ENCODE measurements at regions not wholly inside any gene's neighbourhood (a gene's known extent, or its start where the extent isn't known, plus 50 kb on each side); places are given as distances from the start of the nearest gene placed in this dataset.
"Not testable (repeated sequence)": the region's sequence is repeated elsewhere in the genome, so short reads cannot be mapped to it uniquely, and the experiment has no call there.

DNA sequence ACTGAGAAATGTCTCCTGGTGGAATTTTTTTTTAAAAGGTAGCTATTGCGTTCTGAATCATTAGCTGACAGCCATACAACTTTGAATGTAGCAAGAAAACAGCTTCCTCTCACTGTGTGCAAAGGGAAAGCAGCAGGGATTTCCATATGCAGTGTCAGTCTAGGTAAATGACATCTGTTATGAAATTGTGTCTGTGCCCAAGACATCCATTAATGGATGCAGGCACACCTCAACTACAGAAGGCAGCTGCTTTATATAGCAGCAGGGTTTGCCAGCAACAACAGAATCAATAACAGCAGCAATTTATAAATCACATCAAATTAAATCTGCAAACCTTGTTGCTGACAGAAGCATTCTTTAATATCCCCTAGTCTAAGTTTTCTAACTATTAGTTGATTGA lies 745.3 kb upstream of the RAG2 start:
- DNase-seq (ENCODE audit: low read depth, low spot score) = no peak

DNA sequence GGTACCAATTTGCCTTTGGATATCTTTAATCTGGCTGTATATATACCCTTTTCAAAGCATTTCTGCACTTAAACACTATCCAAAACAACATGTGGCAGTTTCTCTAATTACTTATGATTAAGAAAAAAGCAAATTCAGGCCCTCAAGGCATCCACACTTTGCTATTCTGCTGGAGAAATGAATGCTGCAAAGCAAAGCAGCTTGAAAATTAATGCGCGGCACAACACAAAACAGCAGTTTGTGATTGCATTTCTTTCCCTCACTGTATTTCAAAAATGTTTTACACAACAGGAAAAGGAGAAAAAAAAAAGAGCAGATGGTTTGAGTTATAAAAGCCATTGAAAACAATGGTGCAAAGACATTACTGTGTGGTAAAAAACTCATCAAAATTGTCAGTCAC lies 738.4 kb upstream of the RAG2 start:
- DNase-seq (ENCODE audit: low read depth, low spot score) = no peak

DNA sequence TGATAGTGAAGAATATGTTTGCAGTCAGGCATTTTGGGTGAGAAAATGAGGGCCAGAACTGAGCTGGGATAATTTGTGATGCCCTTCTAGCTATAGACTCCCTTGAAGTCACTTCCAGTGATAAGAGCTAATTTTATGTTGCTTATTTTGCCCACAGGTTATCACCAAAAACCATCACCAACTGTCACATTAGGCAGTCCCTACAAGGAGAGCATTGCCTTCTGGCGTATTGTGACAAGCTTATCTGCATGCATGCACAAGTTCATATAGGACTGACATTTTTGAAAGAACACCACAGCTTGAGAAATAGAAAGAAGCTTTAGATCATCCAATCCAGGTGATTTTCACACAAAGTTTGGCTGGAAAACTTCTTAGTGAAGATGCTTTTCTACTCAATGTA lies 735.3 kb upstream of the RAG2 start:
- no peak for DNase-seq (ENCODE audit: low read depth, low spot score)

DNA sequence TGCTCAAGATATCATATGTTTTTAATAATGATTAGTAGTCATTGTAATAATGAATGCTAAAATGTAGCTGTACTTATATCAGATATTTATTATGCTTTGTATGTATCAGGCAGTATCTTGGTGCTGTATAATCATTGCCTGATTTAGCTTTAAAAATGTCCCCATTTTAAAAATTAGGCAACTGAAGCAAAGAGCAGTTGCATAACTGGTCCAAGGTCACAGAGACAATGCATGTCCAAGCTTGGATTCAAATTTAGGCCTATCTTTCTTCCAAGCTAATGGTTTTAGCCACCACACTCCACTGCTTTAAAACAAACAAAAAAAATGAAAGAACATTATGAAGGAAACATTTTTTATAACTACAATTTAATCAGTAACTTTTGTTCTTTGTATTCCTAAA lies 725.8 kb upstream of the RAG2 start:
- DNase-seq (ENCODE audit: low read depth, low spot score) = no peak

DNA sequence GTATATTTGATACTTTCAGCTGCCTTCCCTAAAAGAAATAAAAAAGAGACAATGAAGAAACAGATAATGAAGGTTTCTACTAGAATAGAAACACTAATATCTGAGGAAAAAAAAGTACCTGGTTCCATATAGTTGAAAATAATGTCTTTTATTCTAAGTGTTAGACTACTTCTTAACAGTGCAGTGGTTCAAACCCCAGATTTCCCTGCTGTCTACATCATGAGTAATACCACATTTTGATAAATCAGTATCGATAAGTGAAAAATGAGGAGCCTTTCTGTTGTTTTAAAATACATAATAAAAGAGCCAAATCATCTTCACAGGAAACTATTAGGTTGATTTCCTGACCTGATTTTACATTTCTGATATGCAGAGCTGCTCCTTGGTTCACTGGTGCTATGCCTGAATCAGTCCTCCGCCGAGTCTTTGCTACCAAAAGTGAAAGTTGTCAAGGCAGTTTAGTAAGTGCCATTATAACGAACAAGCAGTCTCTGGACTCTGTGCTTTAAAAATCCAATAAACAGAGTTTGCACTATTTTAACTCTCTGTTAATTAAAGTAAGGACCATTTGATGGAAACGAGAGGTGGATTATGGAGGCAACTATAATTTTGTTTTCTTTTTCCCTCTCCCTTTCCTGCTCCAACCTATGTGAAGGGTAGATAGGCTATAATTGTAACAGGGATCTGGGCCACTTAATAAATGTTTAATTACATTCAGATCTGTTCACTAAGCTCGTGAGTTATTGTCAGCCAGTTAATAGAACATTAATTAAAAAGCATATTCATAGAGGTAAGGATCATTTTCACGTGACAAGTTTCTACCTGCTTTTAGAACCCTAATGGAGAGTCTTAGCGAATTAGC lies 724.5 kb upstream of the RAG2 start:
- DNase-seq (ENCODE audit: low read depth, low spot score) = no peak

DNA sequence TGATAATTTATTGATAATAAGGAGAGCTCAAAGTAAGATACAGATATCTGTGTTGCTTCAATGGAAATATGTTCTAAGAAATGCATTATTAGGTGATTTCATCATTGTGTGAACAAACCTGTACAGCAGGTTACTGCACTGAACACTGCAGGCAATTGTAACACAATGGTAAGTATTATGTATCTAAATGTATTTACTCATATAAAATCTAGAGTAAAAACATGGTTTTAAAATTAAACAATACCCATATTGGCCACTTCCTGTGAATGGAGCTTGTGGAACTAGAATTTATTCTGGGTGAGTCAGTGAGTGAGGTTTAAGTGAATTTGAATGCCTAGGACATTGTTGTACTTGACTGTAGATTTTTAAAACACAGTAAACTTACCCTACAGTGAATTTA lies 722.9 kb upstream of the RAG2 start:
- DNase-seq (ENCODE audit: low read depth, low spot score) = no peak

DNA sequence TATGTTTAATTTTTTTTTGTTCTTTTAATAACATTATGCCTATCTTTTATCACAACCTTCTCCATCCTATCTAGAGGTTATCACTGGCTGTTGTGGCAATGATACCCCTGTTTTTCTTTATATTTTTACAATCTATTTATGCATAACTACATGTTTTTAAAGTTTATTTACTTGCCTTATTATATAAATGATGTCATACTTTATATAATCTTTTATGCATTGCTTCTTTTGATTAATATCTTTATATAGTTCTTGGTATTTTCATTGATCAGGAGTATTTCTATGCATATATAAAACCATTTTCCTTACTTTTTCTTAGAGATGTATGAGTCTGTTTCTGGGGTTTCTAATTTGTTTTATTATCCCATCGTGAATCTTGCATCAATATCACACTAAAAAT lies 719.8 kb upstream of the RAG2 start:
- no peak for DNase-seq (ENCODE audit: low read depth, low spot score)

DNA sequence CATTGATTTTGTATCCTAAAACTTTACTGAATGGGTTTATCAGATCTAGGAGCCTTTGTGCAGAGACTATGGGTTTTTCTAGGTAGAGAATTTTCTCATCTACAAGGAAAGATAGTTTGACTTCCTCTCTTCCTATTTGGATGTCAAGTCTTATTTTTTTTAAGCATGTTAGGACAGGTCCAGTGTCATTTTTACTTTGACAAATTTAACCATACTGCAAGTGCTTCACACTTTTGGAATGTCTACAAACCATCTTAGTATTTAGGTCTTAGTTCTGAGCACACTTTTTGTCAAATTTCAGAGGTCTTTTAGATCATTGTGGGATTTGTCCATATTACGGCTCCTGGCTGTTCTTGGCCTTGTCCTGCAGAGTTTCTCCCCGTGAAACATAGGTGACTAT lies 715.2 kb upstream of the RAG2 start:
- DNase-seq (ENCODE audit: low read depth, low spot score) = no peak

DNA sequence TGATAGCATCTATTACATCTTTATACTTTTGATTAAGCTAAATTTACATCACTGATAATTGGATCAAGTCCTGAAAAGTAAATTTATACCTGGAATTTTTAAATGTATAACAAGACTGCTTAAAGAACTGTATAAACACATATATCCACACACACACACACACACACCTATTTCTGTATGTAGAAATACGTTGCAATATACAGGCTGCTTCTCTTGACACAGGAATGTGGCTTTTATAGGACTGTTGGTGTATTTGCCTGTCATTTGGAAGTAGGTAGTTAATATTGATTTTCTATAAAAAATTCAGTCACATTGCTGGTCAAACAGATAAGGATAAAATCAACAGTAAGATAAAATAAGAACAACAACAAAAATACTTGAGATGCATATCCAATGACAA lies 708.5 kb upstream of the RAG2 start:
- DNase-seq (ENCODE audit: low read depth, low spot score) = no peak

DNA sequence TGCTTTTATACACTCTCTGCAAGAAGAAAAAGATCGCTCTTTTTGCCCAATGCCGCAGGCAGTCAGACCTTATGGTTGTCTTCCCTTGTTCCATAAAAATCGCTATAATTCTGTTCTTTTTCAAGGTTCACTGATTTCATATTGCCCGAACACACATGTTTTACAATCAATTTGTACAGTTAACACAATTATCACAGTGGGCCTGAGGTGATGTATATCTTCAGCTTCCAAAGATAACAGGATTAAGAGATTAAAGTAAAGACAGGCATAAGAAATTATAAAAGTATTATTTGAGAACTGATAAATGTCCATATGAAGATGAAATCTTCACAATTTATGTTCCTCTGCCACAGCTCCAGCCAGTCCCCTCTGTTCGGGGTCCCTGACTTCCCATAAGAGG lies 703.4 kb upstream of the RAG2 start:
- DNase-seq (ENCODE audit: low read depth, low spot score) = not testable (repeated sequence)

DNA sequence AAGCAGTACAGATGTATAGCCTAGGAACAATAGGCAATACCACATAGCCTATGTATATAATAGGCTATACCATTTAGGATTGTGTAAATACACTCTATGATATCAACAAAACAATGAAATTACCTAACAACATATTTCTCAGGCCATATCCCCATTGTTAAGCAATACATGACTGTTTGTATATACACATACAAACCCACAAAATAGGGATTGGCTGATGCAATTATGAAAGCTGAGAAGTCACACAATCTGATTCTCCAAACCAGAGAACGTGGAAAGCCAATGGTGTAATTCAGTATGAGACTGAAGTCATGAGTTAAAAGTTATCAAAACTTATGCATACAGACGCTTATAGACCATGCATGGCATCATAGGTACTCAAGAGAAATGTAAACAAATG lies 700.1 kb upstream of the RAG2 start:
- no peak for DNase-seq (ENCODE audit: low read depth, low spot score)

DNA sequence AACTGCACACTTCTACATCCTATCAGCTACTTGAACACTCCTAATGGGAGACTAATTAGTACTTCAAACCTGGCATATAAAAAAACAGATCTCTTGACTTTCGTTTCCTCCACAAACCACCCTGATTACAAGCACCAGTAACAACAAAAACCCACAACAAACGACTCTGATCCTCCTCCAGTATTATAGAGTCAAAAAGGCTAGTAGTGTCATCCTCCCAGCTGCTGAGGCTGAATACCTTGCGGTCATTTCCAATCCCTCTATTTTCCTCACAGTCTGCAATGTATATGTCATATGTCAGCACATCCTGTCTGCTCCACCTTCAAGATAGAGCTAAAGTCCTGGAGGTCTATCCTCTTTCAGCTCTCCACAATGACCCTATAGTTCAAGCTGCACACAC lies 688.9 kb upstream of the RAG2 start:
- no peak for DNase-seq (ENCODE audit: low read depth, low spot score)

DNA sequence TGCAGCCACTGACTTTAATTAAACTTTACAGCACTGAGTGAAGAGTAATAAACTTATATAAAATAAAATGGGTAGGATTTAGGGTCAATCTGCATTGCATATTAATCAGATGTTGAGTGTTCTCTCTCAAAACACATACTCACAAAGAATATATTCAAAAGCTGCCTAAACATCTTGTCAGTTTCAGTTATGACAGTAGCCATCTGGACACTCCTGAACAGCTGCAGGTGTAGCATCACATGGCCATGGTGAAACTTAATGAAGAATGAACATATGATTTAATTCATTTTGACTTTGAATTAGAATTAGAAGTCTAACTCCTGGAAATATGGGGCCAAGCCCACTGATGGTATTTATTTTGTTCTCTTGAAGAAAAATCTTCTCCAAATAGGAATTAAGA lies 684.3 kb upstream of the RAG2 start:
- DNase-seq (ENCODE audit: low read depth, low spot score) = no peak

DNA sequence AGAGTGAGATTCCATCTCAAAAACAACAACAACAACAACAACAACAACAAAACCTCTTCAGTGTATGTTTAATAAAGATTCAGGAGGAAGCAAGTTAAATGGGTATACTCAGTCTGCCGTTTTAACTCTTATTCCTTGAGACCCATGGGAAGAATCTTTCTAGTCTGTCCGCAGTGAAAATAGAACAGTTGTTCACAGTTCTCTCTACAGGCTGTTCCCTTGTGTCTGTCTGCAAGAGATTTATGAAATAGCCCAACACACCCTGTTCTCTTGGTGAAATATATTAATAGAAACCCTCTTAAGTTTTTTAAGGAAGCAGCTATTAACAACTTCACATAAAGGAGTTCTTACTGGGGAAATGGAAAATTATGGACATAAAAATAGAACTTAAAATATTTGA lies 682.2 kb upstream of the RAG2 start:
- no peak for DNase-seq (ENCODE audit: low read depth, low spot score)

DNA sequence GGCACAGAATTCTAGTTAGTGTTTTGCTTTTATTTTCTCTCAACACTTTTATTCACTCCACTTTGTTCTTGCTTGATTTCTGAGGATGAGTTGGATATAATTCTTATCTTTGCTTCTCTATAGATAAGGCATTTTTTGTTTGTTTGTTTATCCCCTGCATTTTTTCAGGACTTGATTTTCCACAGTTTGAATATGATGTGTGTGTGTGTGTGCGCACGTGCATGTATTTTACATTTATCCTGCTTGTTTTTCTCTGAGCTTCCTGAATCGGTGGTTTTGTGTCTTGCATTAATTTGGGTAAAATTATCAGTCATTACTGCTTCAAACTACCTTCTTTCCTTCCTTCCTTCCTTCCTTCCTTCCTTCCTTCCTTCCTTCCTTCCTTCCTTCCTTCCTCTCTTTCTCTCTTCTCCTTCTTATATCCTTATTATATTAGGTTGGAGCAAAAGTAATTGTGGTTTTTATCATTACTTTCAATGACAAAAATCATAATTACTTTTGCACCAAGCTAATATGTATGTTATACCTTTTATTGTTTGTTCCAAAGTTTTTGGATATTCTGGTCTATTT lies 679.9 kb upstream of the RAG2 start:
- DNase-seq (ENCODE audit: low read depth, low spot score) = no peak

DNA sequence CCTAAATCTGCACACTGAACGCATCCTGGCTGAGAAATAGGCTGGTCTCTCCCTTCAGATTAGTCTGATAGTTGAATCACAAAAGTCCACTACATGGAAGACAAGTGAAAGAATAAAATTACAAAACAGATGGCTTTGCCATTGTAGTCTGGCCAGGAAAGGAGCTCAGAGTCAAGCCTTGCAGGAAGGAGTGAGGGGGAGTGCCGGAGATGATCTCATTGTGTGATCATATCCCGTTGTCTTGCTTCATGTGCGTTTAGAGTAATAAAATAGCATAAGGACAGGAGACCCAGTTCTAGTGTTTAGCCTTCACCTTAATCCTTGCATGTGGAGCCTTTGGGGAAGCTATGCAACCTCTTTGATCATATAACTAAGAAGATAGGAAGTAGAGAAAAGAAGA lies 666.7 kb upstream of the RAG2 start:
- no peak for DNase-seq (ENCODE audit: low read depth, low spot score)

DNA sequence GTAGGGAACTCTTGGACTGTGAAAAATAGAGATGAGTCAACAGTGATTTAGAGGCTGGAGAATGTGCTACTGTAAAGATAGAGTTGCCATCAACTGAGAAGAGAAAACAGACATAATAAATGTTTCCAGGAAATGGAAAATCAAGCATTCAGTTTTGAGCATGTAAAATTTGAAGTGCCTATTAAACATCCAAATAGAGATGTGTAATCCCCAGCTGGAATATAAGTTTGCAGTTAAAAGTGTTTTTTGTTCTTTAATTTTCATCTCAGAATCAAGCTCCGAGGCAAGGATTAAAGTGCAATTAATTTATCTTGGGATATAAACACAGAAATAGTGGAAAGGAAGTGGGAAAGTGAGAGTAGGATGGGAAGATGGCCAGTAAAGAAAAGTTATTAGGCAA lies 666.0 kb upstream of the RAG2 start:
- no peak for DNase-seq (ENCODE audit: low read depth, low spot score)

DNA sequence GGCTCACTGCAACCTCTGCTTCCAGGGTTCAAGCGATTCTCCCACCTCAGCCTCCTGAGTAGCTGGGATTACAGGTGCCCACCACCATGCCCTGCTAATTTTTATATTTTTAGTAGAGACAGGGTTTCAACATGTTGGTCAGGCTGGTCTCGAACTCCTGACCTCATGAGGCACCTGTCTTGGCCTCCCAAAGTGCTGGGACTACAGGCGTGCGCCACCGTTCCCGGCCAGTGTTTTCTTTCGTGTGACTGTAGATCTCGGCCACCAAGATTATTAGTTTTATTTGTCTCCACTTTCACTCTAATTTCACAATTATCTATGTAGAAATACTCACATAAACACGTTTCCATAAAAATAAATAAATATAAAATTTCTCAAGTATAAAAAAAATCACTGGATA lies 665.4 kb upstream of the RAG2 start:
- DNase-seq (ENCODE audit: low read depth, low spot score) = not testable (repeated sequence)

DNA sequence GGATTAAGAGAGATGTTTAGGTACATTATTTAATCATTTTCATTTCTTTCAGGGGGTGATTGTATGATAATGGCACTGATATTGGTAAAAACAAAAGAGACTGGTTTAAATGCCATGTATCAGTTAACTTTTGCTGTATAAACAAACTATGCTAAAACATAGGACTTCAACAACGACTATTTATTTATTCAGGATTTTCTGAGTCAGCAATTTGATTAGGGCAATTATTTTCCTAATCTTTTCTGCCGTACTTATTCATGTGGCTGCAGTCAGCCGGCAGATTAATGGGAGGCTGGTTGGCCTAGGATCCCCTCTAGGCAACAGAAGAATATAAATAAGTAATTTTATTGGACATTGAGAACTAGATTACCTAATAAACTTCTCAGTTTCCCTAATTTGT lies 661.7 kb upstream of the RAG2 start:
- DNase-seq (ENCODE audit: low read depth, low spot score) = no peak

DNA sequence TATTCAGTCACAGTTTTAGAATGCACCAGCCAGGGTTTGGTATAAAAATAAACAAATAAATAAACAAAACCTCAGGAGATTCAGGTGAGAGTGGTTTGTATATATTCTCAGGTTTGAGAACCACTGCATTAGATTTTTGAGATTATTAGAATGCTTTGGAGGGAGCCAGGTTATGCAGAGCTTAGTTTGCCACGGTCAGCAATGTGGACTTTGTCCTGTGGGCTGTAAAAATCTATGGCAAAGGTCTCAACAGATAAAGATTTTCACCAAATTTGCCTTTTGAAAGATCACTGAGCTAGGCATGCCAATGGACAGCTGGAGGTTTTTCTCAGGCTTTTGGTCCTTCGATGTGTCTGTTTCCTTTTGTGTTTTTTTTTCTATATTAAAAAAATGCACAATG lies 650.1 kb upstream of the RAG2 start:
- no peak for DNase-seq (ENCODE audit: low read depth, low spot score)

DNA sequence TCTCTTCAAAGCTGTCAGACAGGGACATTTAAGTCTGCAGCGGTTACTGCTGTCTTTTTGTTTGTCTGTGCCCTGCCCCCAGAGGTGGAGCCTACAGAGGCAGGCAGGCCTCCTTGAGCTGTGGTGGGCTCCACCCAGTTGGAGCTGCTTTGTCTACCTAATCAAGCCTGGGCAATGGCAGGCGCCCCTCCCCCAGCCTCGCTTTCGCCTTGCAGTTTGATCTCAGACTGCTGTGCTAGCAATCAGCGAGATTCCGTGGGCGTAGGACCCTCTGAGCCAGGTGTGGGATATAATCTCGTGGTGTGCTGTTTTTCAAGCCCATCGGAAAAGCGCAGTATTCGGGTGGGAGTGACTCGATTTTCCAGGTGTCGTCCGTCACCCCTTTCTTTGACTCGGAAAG lies 648.1 kb upstream of the RAG2 start:
- not testable (repeated sequence) for DNase-seq (ENCODE audit: low read depth, low spot score)

DNA sequence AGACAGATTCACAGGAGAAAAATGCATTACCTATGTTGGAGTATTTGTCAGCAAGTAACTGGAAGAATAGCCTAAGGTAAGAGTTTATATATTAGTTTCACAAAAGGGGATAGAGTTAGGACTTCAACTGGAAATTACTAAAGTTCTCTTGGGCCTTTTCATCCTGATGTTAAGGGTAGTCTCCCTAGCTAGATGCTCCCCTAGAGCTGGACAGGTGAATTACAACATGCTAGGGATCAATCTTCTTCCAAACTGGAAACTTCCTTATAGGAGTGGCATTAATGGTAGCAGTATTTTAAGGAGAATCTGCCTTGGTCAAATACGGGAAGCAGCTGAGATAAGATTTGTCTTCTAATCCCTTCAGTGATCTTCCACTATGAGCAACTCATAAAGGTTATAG lies 632.8 kb upstream of the RAG2 start:
- DNase-seq (ENCODE audit: low read depth, low spot score) = no peak

DNA sequence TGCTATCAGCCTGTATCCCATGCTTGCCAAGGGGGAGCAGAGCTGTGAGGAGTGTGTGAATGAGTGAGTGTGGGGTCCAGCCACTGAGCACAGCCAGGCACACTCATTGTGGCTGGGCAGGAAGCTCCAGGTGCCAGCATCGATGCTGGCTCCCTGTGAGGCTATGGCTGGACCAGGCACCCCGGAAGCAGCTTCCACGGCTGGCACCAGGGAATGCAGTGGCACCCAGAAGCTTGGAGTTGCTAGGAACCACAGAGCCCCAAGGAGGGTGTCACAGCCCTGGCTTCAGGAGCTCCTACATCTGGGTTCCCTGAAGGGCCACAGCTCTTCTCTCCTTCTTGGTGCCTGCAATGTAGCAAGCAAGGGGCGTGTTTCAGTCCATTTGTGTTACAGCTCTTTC lies 625.9 kb upstream of the RAG2 start:
- DNase-seq (ENCODE audit: low read depth, low spot score) = no peak

DNA sequence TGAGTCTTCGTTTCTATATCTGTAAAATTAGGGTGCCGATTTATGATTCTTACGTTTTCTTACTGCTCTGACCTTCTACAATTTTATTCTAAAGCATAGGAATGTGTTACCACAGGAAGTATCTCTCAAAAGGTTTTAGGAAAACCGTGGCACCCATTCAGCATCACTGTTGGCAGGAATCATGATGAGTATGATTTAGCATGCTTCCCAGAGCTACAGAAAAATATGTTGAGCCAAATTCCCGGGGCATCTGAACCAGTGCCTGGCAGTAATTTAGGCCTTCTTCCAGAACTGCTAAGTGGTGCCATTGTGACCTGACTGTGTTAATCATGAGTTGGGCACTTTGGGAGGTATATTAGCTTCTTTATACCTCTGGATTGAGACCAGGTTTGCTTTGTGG lies 605.0 kb upstream of the RAG2 start:
- no peak for DNase-seq (ENCODE audit: low read depth, low spot score)
